Mesenchymal stem cell (in vitro differentiated cells and primary cell): ENCODE measurements at regions not wholly inside any gene's neighbourhood (a gene's known extent, or its start where the extent isn't known, plus 50 kb on each side); places are given as distances from the start of the nearest gene placed in this dataset.
A peak's percentile ranks its signal among the peaks of the same experiment; 100 is the strongest.
"Not testable (repeated sequence)": the region's sequence is repeated elsewhere in the genome, so short reads cannot be mapped to it uniquely, and the experiment has no call there.

Source experiments
- DNase-seq: peaks from one replicate; pipeline ENCODE4 v3.0.0-alpha.2; 2013
- H2AFZ ChIP-seq: one replicate; pipeline ENCODE4 v1.6.1; 2013; ENCODE audit warnings: low read depth, mild to moderate bottlenecking, control low read depth, inconsistent platforms, low read length, moderate library complexity
- H2AK5ac ChIP-seq: 2 replicates; pipeline ENCODE4 v1.6.1; 2013; ENCODE audit warnings: low read length, moderate library complexity, mild to moderate bottlenecking, inconsistent platforms; ENCODE audit not compliant: severe bottlenecking
- H2BK120ac ChIP-seq: one replicate; pipeline ENCODE4 v1.6.1; 2013; ENCODE audit warnings: low read depth, mild to moderate bottlenecking, inconsistent platforms, low read length, moderate library complexity
- H2BK12ac ChIP-seq, 2 experiments: one replicate each; pipeline ENCODE4 v1.6.1; 2013; ENCODE audit warnings: inconsistent platforms in 2 of 2, low read length in 2 of 2, mild to moderate bottlenecking in 2 of 2, moderate library complexity in 2 of 2, control low read depth in 1 of 2
- H2BK15ac ChIP-seq: one replicate; pipeline ENCODE4 v1.6.1; 2013; ENCODE audit warnings: mild to moderate bottlenecking, low read depth, inconsistent platforms; ENCODE audit not compliant: poor library complexity, severe bottlenecking
- H2BK5ac ChIP-seq: 2 replicates; pipeline ENCODE4 v1.6.1; 2013; ENCODE audit warnings: low read depth, mild to moderate bottlenecking, low read length, control low read depth, inconsistent platforms; ENCODE audit not compliant: poor library complexity, severe bottlenecking
- H3K14ac ChIP-seq, 2 experiments: one replicate each; pipeline ENCODE4 v1.6.1; 2013; ENCODE audit warnings: inconsistent platforms in 2 of 2, low read length in 2 of 2, control low read depth in 1 of 2, mild to moderate bottlenecking in 1 of 2, moderate library complexity in 1 of 2
- H3K18ac ChIP-seq, 2 experiments: one replicate each; pipeline ENCODE4 v1.6.1; 2013; ENCODE audit warnings: inconsistent platforms in 2 of 2, low read length in 2 of 2, control low read depth in 1 of 2, low read depth in 1 of 2, mild to moderate bottlenecking in 1 of 2
- H3K23ac ChIP-seq, 2 experiments: one replicate each; pipeline ENCODE4 v1.6.1; 2013; ENCODE audit warnings: inconsistent platforms in 2 of 2, low read length in 2 of 2, mild to moderate bottlenecking in 2 of 2, moderate library complexity in 2 of 2, control low read depth in 1 of 2
- H3K27ac ChIP-seq: 2 replicates; pipeline ENCODE4 v1.5.1; 2013; ENCODE audit warnings: mild to moderate bottlenecking, moderate library complexity, low read length, control low read depth, inconsistent platforms; ENCODE audit not compliant: poor library complexity, severe bottlenecking
- H3K27me3 ChIP-seq, 2 experiments: 2 replicates each; pipeline versions ENCODE4 v1.6.1 to v1.7.0; 2013; ENCODE audit warnings: low read length in 2 of 2, mild to moderate bottlenecking in 2 of 2, moderate library complexity in 2 of 2, control low read depth in 1 of 2, inconsistent platforms in 1 of 2; ENCODE audit not compliant: control insufficient read depth in 1 of 2, insufficient read depth in 1 of 2
- H3K36me3 ChIP-seq, 2 experiments: 2 replicates each; pipeline versions ENCODE4 v1.6.1 to v1.7.0; 2013; ENCODE audit warnings: low read length in 2 of 2, control low read depth in 1 of 2, inconsistent platforms in 1 of 2, low read depth in 1 of 2, mild to moderate bottlenecking in 1 of 2; ENCODE audit not compliant: insufficient read depth in 2 of 2, control insufficient read depth in 1 of 2
- H3K4ac ChIP-seq, 2 experiments: one replicate each; pipeline ENCODE4 v1.6.1; 2013; ENCODE audit warnings: inconsistent platforms in 2 of 2, low read length in 2 of 2, mild to moderate bottlenecking in 2 of 2, moderate library complexity in 2 of 2, control low read depth in 1 of 2, low read depth in 1 of 2
- H3K4me1 ChIP-seq: 2 replicates; pipeline ENCODE4 v1.6.1; 2013; ENCODE audit warnings: low read depth, low read length, control low read depth; ENCODE audit not compliant: control insufficient read depth, insufficient read depth
- H3K4me2 ChIP-seq: 2 replicates; pipeline ENCODE4 v1.6.1; 2013; ENCODE audit warnings: low read length, mild to moderate bottlenecking, inconsistent platforms; ENCODE audit not compliant: poor library complexity, severe bottlenecking
- H3K4me3 ChIP-seq, 2 experiments: 2 replicates each; pipeline versions ENCODE4 v1.5.1 to v1.7.0; 2013; ENCODE audit warnings: low read length in 2 of 2, mild to moderate bottlenecking in 2 of 2, control low read depth in 1 of 2, low read depth in 1 of 2; ENCODE audit not compliant: insufficient read depth in 1 of 2
- H3K79me1 ChIP-seq: replicated peaks from 2 replicates; pipeline ENCODE4 v1.6.1; 2013; ENCODE audit warnings: mild to moderate bottlenecking, control low read depth, low read length, inconsistent platforms; ENCODE audit not compliant: poor library complexity, severe bottlenecking
- H3K9ac ChIP-seq: 2 replicates; pipeline ENCODE4 v1.7.0; 2013; ENCODE audit warnings: mild to moderate bottlenecking, low read length, moderate library complexity
- H3K9me3 ChIP-seq: 2 replicates; pipeline ENCODE4 v1.7.0; 2013; ENCODE audit warnings: mild to moderate bottlenecking, low read length; ENCODE audit not compliant: control insufficient read depth
- H4K8ac ChIP-seq: one replicate; pipeline ENCODE4 v1.6.1; 2013; ENCODE audit warnings: inconsistent platforms, mild to moderate bottlenecking, low read length, moderate library complexity
- H4K91ac ChIP-seq: one replicate; pipeline ENCODE4 v1.6.1; 2013; ENCODE audit warnings: mild to moderate bottlenecking, low read length, inconsistent platforms
- WGBS: methylation state at CpG from one replicate; pipeline ENCODE4 v1.1.7; 2013; ENCODE audit warnings: mixed read lengths; 5-methylcytosine and 5-hydroxymethylcytosine counted together

DNA sequence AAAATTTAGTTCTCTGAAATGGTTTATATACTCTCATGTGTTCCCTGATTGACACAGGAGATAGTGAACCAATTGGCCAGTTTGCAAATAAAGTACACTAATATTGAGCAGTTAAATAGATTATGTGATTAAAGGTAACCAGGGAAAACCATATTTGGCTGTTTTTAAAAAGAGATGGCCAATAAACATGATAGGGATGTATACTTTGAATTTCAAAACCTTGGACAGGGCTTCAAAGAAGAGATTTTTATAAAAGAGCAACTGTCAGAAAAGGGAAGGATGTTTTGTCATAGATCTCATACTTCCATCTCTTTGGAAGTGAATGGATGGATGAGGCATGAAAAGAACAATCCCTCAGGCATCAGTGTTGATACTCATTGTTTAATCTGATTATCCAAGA is 825.3 kb downstream of the STIM2 start:
- Histone ChIP-seq H3K23ac (no peak overlapping the region), H2AFZ (no peak overlapping the region), H4K8ac (no peak overlapping the region), H3K36me3 (no peaks in the 10 kb centered on the region), H3K9me3 (no peaks in the 10 kb centered on the region), H4K91ac (no peak overlapping the region), H2BK15ac (no peak overlapping the region), H2BK120ac (no peak overlapping the region), H3K79me1 (no peaks in the 10 kb centered on the region), H3K4me2 (no peak overlapping the region), H3K4me1 (no peaks in the 10 kb centered on the region), H2BK12ac (no peak overlapping the region), H3K18ac (no peak overlapping the region), H2AK5ac (no peak overlapping the region), H3K27ac (no peak overlapping the region), H3K9ac (no peak overlapping the region), H3K27me3 (no peaks in the 10 kb centered on the region), H3K4ac (no peak overlapping the region), H3K4me3 (no peak overlapping the region), H3K14ac (no peak overlapping the region), H2BK5ac (no peak overlapping the region)
- no peak for DNase-seq

DNA sequence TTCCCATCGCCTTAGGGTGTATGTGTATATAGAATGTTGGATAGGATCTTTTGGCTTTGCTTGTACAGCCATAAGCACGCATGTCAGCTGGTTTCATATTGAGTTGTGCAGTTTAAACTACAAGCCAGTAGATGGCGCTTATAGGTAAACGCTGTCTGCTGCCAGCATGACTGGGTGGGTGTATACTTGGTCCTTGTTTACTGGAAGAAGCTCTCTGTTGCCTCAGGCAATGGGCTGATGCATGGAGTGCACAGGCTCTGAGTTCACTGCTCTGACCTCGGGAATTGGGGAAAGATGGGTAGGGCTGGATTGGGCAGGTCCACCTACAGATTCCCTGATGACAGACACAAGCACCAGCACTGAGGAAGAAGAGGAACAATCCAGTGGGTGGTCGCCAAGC is 831.5 kb downstream of the STIM2 start:
- DNase-seq, result peak; percentile 36
- no peaks in the 10 kb centered on the region for H3K27me3 ChIP-seq
- H3K9ac ChIP-seq, result no peak overlapping the region
- H3K27ac ChIP-seq, result no peak overlapping the region
- H3K18ac ChIP-seq, result no peak overlapping the region
- H3K14ac ChIP-seq, result no peak overlapping the region
- no peak overlapping the region for H3K4me3 ChIP-seq
- H2AFZ ChIP-seq, result no peak overlapping the region
- H3K4me1 ChIP-seq, result no peaks in the 10 kb centered on the region
- H2BK120ac ChIP-seq, result no peak overlapping the region
- H3K4ac ChIP-seq, result no peak overlapping the region
- H3K23ac ChIP-seq, result no peak overlapping the region
- no peaks in the 10 kb centered on the region for H3K79me1 ChIP-seq
- H2BK5ac ChIP-seq, result no peak overlapping the region
- no peaks in the 10 kb centered on the region for H3K9me3 ChIP-seq
- H2BK12ac ChIP-seq, result no peak overlapping the region
- H3K4me2 ChIP-seq, result no peak overlapping the region
- H3K36me3 ChIP-seq, result no peaks in the 10 kb centered on the region
- no peak overlapping the region for H4K8ac ChIP-seq
- 14% methylated on average over 4 of the region's 6 CpGs for WGBS
- H2BK15ac ChIP-seq, result no peak overlapping the region
- H4K91ac ChIP-seq, result no peak overlapping the region
- no peak overlapping the region for H2AK5ac ChIP-seq

- Histone ChIP-seq H3K27ac (no peak overlapping the region), H2AK5ac (no peak overlapping the region), H2BK120ac (no peak overlapping the region), H3K14ac (no peak overlapping the region), H3K4me3 (no peak overlapping the region), H3K18ac (no peak overlapping the region), H3K9me3 (no peaks in the 10 kb centered on the region), H3K4me2 (no peak overlapping the region), H2BK15ac (no peak overlapping the region), H3K9ac (no peak overlapping the region), H2BK5ac (no peak overlapping the region), H3K4me1 (no peaks in the 10 kb centered on the region), H3K36me3 (no peaks in the 10 kb centered on the region), H3K27me3 (no peaks in the 10 kb centered on the region), H2BK12ac (no peak overlapping the region), H3K4ac (no peak overlapping the region), H3K79me1 (no peaks in the 10 kb centered on the region), H2AFZ (no peak overlapping the region), H4K91ac (peak overlapping the region; percentile 21), H3K23ac (no peak overlapping the region), H4K8ac (no peak overlapping the region)
- no peak for DNase-seq
- WGBS, result 86% methylated on average over 5 of the region's 6 CpGs
Observed at GRCh38 chr4:27692868-27693634, 832.4 kb downstream of the STIM2 start.

DNA sequence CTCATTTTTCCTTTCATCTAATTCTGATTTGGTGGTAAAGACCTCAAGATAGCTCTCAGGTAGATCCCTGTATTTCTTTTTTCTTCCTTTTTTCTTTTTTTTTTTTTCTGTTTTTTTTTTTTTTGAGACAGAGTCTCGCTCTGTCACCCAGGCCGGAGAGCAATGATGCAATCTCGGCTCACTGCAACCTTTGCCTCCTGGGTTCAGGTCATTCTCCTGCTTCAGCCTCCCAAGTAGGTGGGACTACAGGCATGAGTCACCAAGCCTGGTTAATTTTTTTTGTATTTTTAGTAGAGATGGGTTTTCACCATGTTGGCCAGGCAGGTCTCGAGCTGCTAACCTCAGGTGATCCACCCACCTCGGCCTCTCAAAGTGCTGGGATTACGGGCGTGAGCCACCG is 835.6 kb downstream of the STIM2 start:
- not testable (repeated sequence) for H3K27me3 ChIP-seq, H3K23ac ChIP-seq, H4K91ac ChIP-seq, H2BK5ac ChIP-seq, H2AFZ ChIP-seq, H2AK5ac ChIP-seq, H3K4me2 ChIP-seq, H2BK120ac ChIP-seq, H3K4ac ChIP-seq, H2BK15ac ChIP-seq, H3K18ac ChIP-seq, DNase-seq, H3K14ac ChIP-seq, H3K27ac ChIP-seq, H3K4me3 ChIP-seq, H2BK12ac ChIP-seq, H3K36me3 ChIP-seq, H3K9ac ChIP-seq, H4K8ac ChIP-seq, H3K79me1 ChIP-seq, H3K4me1 ChIP-seq, H3K9me3 ChIP-seq
- 94% methylated on average over 4 of the region's 8 CpGs for WGBS
